ENCODE measurements at regions not wholly inside any gene's neighbourhood (a gene's known extent, or its start where the extent isn't known, plus 50 kb on each side); places are given as distances from the start of the nearest gene placed in this dataset.

GRCh38 chr5:116389601-116390000 lies 185.0 kb downstream of the SEMA6A start:
- no peak for DNase-seq

GRCh38 chr5:116388564-116389258 lies 185.9 kb downstream of the SEMA6A start:
- no peak for DNase-seq

GRCh38 chr5:116387738-116388137 lies 186.9 kb downstream of the SEMA6A start:
- DNase-seq, result no peak

GRCh38 chr5:116386633-116387032 lies 188.0 kb downstream of the SEMA6A start:
- DNase-seq, result no peak

GRCh38 chr5:116382874-116383266 lies 191.8 kb downstream of the SEMA6A start:
- DNase-seq, result no peak

GRCh38 chr5:116382032-116382873 lies 192.4 kb downstream of the SEMA6A start:
- no peak for DNase-seq

- no peak for DNase-seq
Measured at GRCh38 chr5:116381201-116381600, 193.4 kb downstream of the SEMA6A start.

GRCh38 chr5:116380621-116381020 lies 194.0 kb downstream of the SEMA6A start:
- DNase-seq, result no peak

GRCh38 chr5:116379306-116379705 lies 195.3 kb downstream of the SEMA6A start:
- DNase-seq, result no peak

GRCh38 chr5:116378777-116379121 lies 195.9 kb downstream of the SEMA6A start:
- DNase-seq, result no peak

- no peak for DNase-seq
Measured at GRCh38 chr5:116378007-116378776, 196.4 kb downstream of the SEMA6A start.

GRCh38 chr5:116377276-116378006 lies 197.2 kb downstream of the SEMA6A start:
- DNase-seq, result no peak

GRCh38 chr5:116375926-116376325 lies 198.7 kb downstream of the SEMA6A start:
- peak; percentile 25 for DNase-seq

GRCh38 chr5:116374434-116374852 lies 200.2 kb downstream of the SEMA6A start:
- no peak for DNase-seq

GRCh38 chr5:116372931-116373597 lies 201.6 kb downstream of the SEMA6A start:
- DNase-seq, result no peak

- DNase-seq, result no peak
Measured at GRCh38 chr5:116371935-116372334, 202.7 kb downstream of the SEMA6A start.

GRCh38 chr5:116371431-116371830 lies 203.2 kb downstream of the SEMA6A start:
- no peak for DNase-seq

GRCh38 chr5:116370886-116371285 lies 203.7 kb downstream of the SEMA6A start:
- no peak for DNase-seq

- no peak for DNase-seq
Measured at GRCh38 chr5:116370149-116370548, 204.5 kb downstream of the SEMA6A start.

GRCh38 chr5:116365006-116365496 lies 209.6 kb downstream of the SEMA6A start:
- no peak for DNase-seq

GRCh38 chr5:116363780-116364179 lies 210.8 kb downstream of the SEMA6A start:
- DNase-seq, result no peak

All from muscle of arm (tissue), 1 donor.